GM15510 (cell line): ENCODE measurements at regions not wholly inside any gene's neighbourhood (a gene's known extent, or its start where the extent isn't known, plus 50 kb on each side); places are given as distances from the start of the nearest gene placed in this dataset.

Experiments used
- POLR2A ChIP-seq: IDR thresholded peaks from 3 replicates; pipeline ENCODE4 v1.6.1; 2011; ENCODE audit warnings: borderline replicate concordance; ENCODE audit not compliant: insufficient read length; ENCODE audit errors: extremely low read depth

- TF ChIP-seq POLR2A, result no peak
Observed at GRCh38 chr1:224500796-224501195, 66.2 kb upstream of the WDR26 start.

DNA sequence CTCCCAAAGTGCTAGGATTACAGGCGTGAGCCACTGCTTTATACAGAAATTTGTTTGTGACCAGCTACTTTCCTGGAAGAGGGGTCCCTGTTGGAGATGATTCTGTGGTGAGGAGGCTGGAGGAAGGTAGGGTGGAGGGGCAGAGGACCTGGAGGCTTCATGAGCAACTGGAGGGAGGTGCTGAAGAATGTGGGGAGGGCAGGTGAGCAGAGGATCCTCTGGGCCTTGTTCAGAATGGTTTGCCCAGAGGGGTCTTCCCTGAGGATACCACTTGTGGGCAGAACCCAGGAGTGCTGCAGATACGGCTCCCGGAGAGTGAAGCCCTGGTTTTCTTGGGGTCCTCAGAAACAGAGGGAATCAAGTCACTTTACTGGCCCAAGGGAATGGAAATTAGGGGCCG is 67.2 kb upstream of the WDR26 start:
- TF ChIP-seq POLR2A, result no peak

DNA sequence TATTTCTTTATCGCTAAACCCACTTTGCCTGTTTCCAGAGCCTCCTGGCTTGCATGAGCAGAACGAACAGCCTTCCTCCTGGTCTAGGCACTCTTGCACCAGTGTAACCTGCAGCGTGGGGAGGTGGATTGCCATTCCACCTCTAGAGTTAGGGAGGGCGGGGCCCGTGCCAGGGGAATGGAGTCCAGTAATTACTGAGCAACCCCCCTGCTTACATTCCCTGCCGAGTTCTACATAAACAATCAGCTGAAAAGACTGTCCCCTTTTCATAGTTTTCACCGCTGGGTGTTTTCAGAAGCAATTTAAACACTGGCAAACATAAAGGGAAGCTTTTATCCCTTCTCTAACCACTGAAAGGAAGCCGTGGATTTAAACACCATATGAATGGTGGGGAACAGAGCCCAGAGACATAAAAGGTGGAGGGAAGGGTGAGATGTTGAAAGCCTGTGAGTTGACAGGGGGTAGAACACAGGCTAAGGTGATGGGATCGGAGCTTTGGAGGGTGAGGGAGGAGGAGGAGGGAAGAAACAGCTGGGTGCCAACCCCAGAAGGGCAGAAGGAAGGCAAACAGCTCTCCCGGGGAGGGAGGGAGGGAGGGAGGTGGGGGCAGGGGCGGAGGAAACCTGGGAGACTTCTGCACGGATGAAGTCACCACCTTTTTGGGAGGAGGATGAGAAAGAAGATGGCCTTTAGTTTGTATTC is 68.0 kb upstream of the WDR26 start:
- no peak for TF ChIP-seq POLR2A

GRCh38 chr1:224503161-224504118 is 68.8 kb upstream of the WDR26 start:
- peak; percentile 21 for TF ChIP-seq POLR2A

- no peak for TF ChIP-seq POLR2A
Observed at GRCh38 chr1:224504297-224505041, 69.9 kb upstream of the WDR26 start.

DNA sequence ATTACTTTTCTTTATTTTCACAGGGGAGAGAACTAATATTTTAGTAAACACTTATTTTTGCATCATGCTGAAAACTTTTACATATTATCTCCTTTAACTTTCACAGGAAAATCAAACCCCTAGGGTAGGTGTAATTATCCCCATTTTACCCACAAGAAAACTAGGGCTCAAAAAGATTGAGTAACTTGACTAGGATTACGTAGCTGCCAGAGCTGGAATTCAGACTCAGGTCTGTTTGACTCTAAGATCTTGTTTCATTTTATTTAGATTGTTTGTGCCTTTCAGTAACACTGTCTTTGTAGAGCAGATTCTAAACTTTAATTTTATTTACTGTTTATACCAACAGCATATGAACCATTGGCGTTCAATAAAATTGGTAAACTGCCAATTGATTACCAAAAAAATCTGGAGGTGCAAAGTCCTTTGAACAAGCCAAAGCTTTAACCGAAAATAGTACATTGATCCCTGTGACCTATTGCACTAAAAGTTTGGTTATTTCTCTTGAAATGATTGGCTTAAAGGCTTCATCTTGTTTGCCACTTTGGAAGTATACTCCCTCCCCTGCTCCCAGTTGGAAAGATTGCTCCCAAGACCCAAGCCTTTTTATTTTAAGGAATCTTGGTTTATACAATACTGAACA is 71.0 kb upstream of the WDR26 start:
- no peak for TF ChIP-seq POLR2A

DNA sequence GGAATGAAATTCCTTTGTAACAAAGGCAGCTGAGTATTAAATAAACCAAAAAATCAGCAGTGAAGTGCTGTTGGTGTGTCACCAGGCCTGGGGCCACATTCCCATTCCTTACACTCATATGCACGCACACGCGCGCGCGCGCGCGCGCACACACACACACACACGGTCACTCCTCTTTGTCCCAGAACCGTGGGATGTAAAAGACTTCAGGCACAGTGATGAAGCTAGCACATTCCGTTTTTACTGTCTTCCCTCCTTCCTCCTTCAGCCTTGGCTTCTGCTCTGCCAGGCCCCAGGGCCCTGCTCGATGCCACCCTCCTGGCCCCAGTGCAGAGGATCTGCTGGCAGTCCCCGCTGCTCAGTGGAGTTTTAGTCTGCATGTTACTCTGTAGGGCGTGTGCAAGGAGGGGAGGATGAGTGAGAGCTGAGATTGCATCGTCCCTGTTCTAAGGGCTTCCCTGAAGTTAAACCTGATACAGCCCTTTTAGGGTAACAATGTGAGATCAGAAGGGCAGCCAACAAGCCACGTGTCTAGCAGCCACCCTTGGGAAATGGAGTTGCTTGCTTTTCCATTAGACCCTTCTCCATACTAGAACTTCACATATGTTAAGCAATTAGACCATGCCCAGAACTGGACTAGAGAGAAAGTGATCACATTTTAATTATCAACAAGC is 71.7 kb upstream of the WDR26 start:
- TF ChIP-seq POLR2A, result no peak

GRCh38 chr1:224507771-224508523 is 73.3 kb upstream of the WDR26 start:
- no peak for TF ChIP-seq POLR2A

GRCh38 chr1:224509907-224510306 is 75.3 kb upstream of the WDR26 start:
- no peak for TF ChIP-seq POLR2A

DNA sequence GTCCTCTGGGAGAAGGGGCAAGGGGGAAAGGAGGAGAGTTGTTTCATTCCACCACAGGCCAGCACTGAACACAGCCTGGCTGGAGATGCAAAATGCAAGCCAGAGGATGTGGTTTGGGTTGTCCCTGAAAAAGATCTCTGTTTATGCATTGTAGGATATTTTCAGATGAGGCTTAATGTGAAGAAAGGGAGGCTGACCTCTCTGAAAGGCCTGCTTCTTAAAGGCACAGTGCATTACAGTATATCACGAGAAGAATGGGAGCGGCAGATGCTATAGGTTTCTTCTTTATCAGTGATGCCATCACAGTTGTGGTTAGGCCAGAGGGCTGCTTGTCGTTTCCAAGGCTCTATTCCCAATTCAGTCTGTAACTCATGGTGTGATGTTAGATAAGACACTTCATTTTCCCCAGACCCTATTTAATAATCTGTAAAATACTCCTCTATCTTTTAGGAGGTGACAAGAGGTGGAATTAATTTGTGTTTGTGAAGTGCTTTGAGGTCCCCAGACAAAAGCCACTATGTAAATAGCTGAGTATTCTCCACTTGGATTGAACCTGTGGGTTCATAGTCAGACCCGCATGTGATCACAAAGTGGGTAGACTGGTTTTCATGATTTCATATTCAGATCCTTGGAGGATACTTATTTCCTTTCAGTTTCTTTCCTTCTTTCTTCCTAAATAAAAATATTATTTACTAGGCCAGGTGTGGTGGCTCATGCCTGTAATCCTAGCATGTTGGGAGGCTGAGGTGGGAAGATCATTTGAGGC is 76.5 kb upstream of the WDR26 start:
- TF ChIP-seq POLR2A, result no peak

- TF ChIP-seq POLR2A, result no peak
Observed at GRCh38 chr1:224512600-224513151, 78.1 kb upstream of the WDR26 start.

DNA sequence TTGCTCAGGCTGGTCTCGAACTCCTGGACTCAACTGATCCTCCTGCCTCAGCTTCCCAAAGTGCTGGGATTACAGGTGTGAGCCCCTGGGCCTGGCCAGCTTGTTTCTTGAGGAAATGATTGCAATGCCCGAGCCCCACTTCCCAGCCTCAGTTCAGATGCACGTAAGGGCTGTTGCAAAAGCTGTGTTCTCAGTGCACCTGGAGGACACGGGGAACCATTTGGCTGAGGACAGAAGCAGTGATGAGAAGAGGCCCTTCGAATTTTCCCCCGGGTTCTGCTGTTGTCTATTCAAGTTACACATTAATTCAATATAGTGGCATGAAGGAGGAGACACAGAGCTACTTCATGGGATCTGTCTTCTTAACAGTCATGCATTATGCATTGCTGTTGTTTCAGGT is 78.8 kb upstream of the WDR26 start:
- TF ChIP-seq POLR2A, result no peak
